HUES64 (cell line): ENCODE measurements at regions not wholly inside any gene's neighbourhood (a gene's known extent, or its start where the extent isn't known, plus 50 kb on each side); places are given as distances from the start of the nearest gene placed in this dataset.

Experiments
- H3K27ac ChIP-seq: 2 replicates; pipeline ENCODE4 v1.7.0; 2013; ENCODE audit warnings: low read depth, low read length, inconsistent platforms
- H3K27me3 ChIP-seq: 2 replicates; pipeline ENCODE4 v1.6.1; 2013; ENCODE audit warnings: mild to moderate bottlenecking, low read length; ENCODE audit not compliant: insufficient read depth
- H3K36me3 ChIP-seq: 2 replicates; pipeline ENCODE4 v1.6.1; 2013; ENCODE audit warnings: mild to moderate bottlenecking, low read length; ENCODE audit not compliant: insufficient read depth
- H3K4me1 ChIP-seq: 2 replicates; pipeline ENCODE4 v1.6.1; 2013; ENCODE audit warnings: mild to moderate bottlenecking, low read length, moderate library complexity; ENCODE audit not compliant: insufficient read depth
- H3K4me3 ChIP-seq: 2 replicates; pipeline ENCODE4 v1.5.1; 2013; ENCODE audit warnings: mild to moderate bottlenecking, low read length, moderate library complexity
- H3K9ac ChIP-seq: 2 replicates; pipeline ENCODE4 v1.6.1; 2013; ENCODE audit warnings: mild to moderate bottlenecking, low read depth, low read length
- H3K9me3 ChIP-seq: 2 replicates; pipeline ENCODE4 v1.6.1; 2013; ENCODE audit warnings: low read depth, low read length; ENCODE audit not compliant: insufficient read depth
- WGBS: fragments of 150-250, 120-280 bp; methylation state at CpG from one replicate; pipeline ENCODE4 v1.1.7; 2013; ENCODE audit warnings: missing lambda C conversion rate; 5-methylcytosine and 5-hydroxymethylcytosine counted together

GRCh38 chr2:76268902-76269620, 558.3 kb upstream of the GCFC2 start:
- WGBS = 90% methylated on average over 4 of the region's 5 CpGs
- no peaks in the 10 kb centered on the region for H3K9me3 ChIP-seq
- no peaks in the 10 kb centered on the region for H3K36me3 ChIP-seq
- H3K27me3 ChIP-seq = no peaks in the 10 kb centered on the region
- peaks cover 10% of the 10 kb centered on the region for H3K4me1 ChIP-seq
- no peak overlapping the region for H3K4me3 ChIP-seq
- no peak overlapping the region for H3K9ac ChIP-seq
- no peak overlapping the region for H3K27ac ChIP-seq

GRCh38 chr2:76268484-76268883, 557.8 kb upstream of the GCFC2 start:
- Histone ChIP-seq H3K4me3 (no peak overlapping the region), H3K27me3 (no peaks in the 10 kb centered on the region), H3K9ac (no peak overlapping the region), H3K27ac (no peak overlapping the region), H3K36me3 (no peaks in the 10 kb centered on the region), H3K4me1 (peaks cover 10% of the 10 kb centered on the region), H3K9me3 (no peaks in the 10 kb centered on the region)
- 56% methylated on average over 1 of the region's 1 CpG for WGBS

GRCh38 chr2:76257802-76258201, 547.1 kb upstream of the GCFC2 start:
- no peaks in the 10 kb centered on the region for H3K9me3 ChIP-seq
- no peak overlapping the region for H3K4me3 ChIP-seq
- H3K9ac ChIP-seq = no peak overlapping the region
- no peaks in the 10 kb centered on the region for H3K4me1 ChIP-seq
- H3K27me3 ChIP-seq = no peaks in the 10 kb centered on the region
- no peaks in the 10 kb centered on the region for H3K36me3 ChIP-seq
- no peak overlapping the region for H3K27ac ChIP-seq

GRCh38 chr2:76256458-76257088, 545.9 kb upstream of the GCFC2 start:
- Histone ChIP-seq H3K4me3 (no peak overlapping the region), H3K27ac (no peak overlapping the region), H3K9me3 (no peaks in the 10 kb centered on the region), H3K27me3 (no peaks in the 10 kb centered on the region), H3K9ac (no peak overlapping the region), H3K36me3 (no peaks in the 10 kb centered on the region), H3K4me1 (no peaks in the 10 kb centered on the region)
- 80% methylated on average over 3 of the region's 3 CpGs for WGBS

- Histone ChIP-seq H3K27me3 (no peaks in the 10 kb centered on the region), H3K4me1 (no peaks in the 10 kb centered on the region), H3K9me3 (no peaks in the 10 kb centered on the region), H3K36me3 (no peaks in the 10 kb centered on the region), H3K9ac (no peak overlapping the region), H3K27ac (no peak overlapping the region), H3K4me3 (no peak overlapping the region)
- WGBS = 79% methylated on average over 1 of the region's 1 CpG
Measured at GRCh38 chr2:76252704-76253103, 542.0 kb upstream of the GCFC2 start.

GRCh38 chr2:76251342-76251741, 540.6 kb upstream of the GCFC2 start:
- no peaks in the 10 kb centered on the region for H3K9me3 ChIP-seq
- no peaks in the 10 kb centered on the region for H3K36me3 ChIP-seq
- no peak overlapping the region for H3K4me3 ChIP-seq
- 69% methylated on average over 2 of the region's 2 CpGs for WGBS
- no peak overlapping the region for H3K27ac ChIP-seq
- H3K4me1 ChIP-seq = no peaks in the 10 kb centered on the region
- no peak overlapping the region for H3K9ac ChIP-seq
- no peaks in the 10 kb centered on the region for H3K27me3 ChIP-seq

GRCh38 chr2:76247006-76247405, 536.3 kb upstream of the GCFC2 start:
- no peaks in the 10 kb centered on the region for H3K27me3 ChIP-seq
- no peaks in the 10 kb centered on the region for H3K36me3 ChIP-seq
- no peak overlapping the region for H3K9ac ChIP-seq
- no peaks in the 10 kb centered on the region for H3K9me3 ChIP-seq
- no peak overlapping the region for H3K4me3 ChIP-seq
- H3K4me1 ChIP-seq = no peaks in the 10 kb centered on the region
- 95% methylated on average over 3 of the region's 3 CpGs for WGBS
- no peak overlapping the region for H3K27ac ChIP-seq

GRCh38 chr2:76211991-76212985, 501.6 kb upstream of the GCFC2 start:
- H3K27ac ChIP-seq = no peak overlapping the region
- H3K4me1 ChIP-seq = peaks cover 10% of the 10 kb centered on the region
- whole genome bisulfite sequencing = 86% methylated on average over 5 of the region's 5 CpGs
- no peak overlapping the region for H3K9ac ChIP-seq
- no peak overlapping the region for H3K4me3 ChIP-seq
- no peaks in the 10 kb centered on the region for H3K36me3 ChIP-seq
- no peaks in the 10 kb centered on the region for H3K9me3 ChIP-seq
- no peaks in the 10 kb centered on the region for H3K27me3 ChIP-seq

GRCh38 chr2:76210551-76210950, 499.8 kb upstream of the GCFC2 start:
- Histone ChIP-seq H3K27ac (no peak overlapping the region), H3K4me3 (no peak overlapping the region), H3K27me3 (no peaks in the 10 kb centered on the region), H3K36me3 (no peaks in the 10 kb centered on the region), H3K9me3 (no peaks in the 10 kb centered on the region), H3K4me1 (peaks cover 10% of the 10 kb centered on the region), H3K9ac (no peak overlapping the region)
- WGBS = 86% methylated on average over 3 of the region's 3 CpGs

GRCh38 chr2:76204048-76204447, 493.3 kb upstream of the GCFC2 start:
- WGBS = 98% methylated on average over 2 of the region's 2 CpGs
- Histone ChIP-seq H3K27ac (no peak overlapping the region), H3K27me3 (no peaks in the 10 kb centered on the region), H3K4me3 (no peak overlapping the region), H3K9me3 (no peaks in the 10 kb centered on the region), H3K4me1 (no peaks in the 10 kb centered on the region), H3K9ac (no peak overlapping the region), H3K36me3 (no peaks in the 10 kb centered on the region)

- no peak overlapping the region for H3K9ac ChIP-seq
- 95% methylated on average over 2 of the region's 2 CpGs for WGBS
- no peak overlapping the region for H3K27ac ChIP-seq
Measured at GRCh38 chr2:76202866-76203265, 492.2 kb upstream of the GCFC2 start.

More at GRCh38 chr2:76202866-76203265, 492.2 kb upstream of the GCFC2 start:
- no peaks in the 10 kb centered on the region for H3K27me3 ChIP-seq
- H3K36me3 ChIP-seq = no peaks in the 10 kb centered on the region
- no peak overlapping the region for H3K4me3 ChIP-seq
- H3K4me1 ChIP-seq = no peaks in the 10 kb centered on the region; the same call in 1 of the 2 replicates
- H3K9me3 ChIP-seq = no peaks in the 10 kb centered on the region
